ENCODE measurements at regions not wholly inside any gene's neighbourhood (a gene's known extent, or its start where the extent isn't known, plus 50 kb on each side); places are given as distances from the start of the nearest gene placed in this dataset.

DNA sequence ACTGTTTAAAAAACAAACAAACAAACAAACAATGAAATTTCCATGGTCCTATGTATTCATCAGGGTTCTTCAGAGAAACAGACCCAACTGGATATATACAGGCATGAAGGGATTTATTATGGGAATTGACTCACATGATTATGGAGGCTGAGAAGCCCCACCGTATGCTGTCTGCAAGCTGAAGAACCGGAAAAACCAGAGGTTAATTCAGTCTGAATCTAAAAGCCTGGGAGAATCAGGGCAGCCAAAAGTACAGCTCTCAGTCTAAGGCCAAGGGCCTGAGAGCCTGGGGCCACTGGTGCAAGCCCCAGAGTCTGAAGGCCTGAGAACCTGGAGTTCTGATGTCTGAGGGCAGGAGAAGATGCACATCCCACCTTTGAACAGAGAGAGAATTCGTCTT is 163.5 kb downstream of the MDFIC start:
- H3K4me1 ChIP-seq = no peaks in the 10 kb centered on the region
- H3K27me3 ChIP-seq = no peaks in the 10 kb centered on the region
- DNase-seq = no peak
- H3K4me3 ChIP-seq = no peak overlapping the region
- intact Hi-C loops (cut with DNase I) = no loop called here
- no peak overlapping the region for H3K27ac ChIP-seq
- H3K9me3 ChIP-seq = no peaks in the 10 kb centered on the region
- no peaks in the 10 kb centered on the region for H3K36me3 ChIP-seq
- TF ChIP-seq CTCF (IDR thresholded peaks at IDR 0.05) = no peak
- H3K9ac ChIP-seq (ENCODE audit: low read depth in 2 of 2, low read length in 2 of 2) = no peak overlapping the region

GRCh38 chr7:115083935-115084334 is 162.0 kb downstream of the MDFIC start:
- H3K4me3 ChIP-seq = no peak overlapping the region
- intact Hi-C loops (cut with DNase I) = no loop called here
- no peaks in the 10 kb centered on the region for H3K9me3 ChIP-seq
- H3K9ac ChIP-seq (ENCODE audit: low read depth in 2 of 2, low read length in 2 of 2) = no peak overlapping the region
- no peak for TF ChIP-seq CTCF (IDR thresholded peaks at IDR 0.05)
- H3K4me1 ChIP-seq = no peaks in the 10 kb centered on the region
- H3K27me3 ChIP-seq = no peaks in the 10 kb centered on the region
- no peak for DNase-seq
- H3K36me3 ChIP-seq = no peaks in the 10 kb centered on the region
- no peak overlapping the region for H3K27ac ChIP-seq

- Histone ChIP-seq H3K36me3 (no peaks in the 10 kb centered on the region), H3K27me3 (no peaks in the 10 kb centered on the region), H3K4me1 (no peaks in the 10 kb centered on the region), H3K4me3 (no peak overlapping the region), H3K9me3 (no peaks in the 10 kb centered on the region), H3K9ac (ENCODE audit: low read depth in 2 of 2, low read length in 2 of 2) (no peak overlapping the region), H3K27ac (no peak overlapping the region)
- TF ChIP-seq CTCF (IDR thresholded peaks at IDR 0.05) = no peak
- intact Hi-C loops (cut with DNase I) = no loop called here
- DNase-seq = no peak
Measured at GRCh38 chr7:115081772-115082171, 159.9 kb downstream of the MDFIC start.

DNA sequence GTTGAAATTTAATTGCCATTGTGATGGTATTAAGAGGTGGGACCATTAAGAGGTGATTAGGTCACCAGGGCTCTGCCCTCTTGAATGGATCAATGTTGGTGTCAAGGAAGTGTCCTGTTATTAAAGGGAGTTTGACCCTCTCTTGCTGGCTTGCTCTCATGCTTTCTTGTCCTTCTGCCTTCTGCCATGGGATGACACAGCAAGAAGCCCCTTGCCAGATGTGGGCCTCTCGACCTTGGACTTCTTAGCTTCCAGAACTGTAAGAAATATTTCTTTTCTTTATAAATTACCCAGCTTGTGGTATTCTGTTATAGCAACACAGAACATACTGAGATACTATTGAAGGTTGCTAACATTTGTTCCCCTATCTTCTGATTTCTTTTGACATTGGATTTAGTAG is 157.0 kb downstream of the MDFIC start:
- Histone ChIP-seq H3K27ac (no peak overlapping the region), H3K27me3 (no peaks in the 10 kb centered on the region), H3K4me1 (no peaks in the 10 kb centered on the region), H3K9ac (ENCODE audit: low read depth in 2 of 2, low read length in 2 of 2) (no peak overlapping the region), H3K4me3 (no peak overlapping the region), H3K36me3 (no peaks in the 10 kb centered on the region), H3K9me3 (no peaks in the 10 kb centered on the region)
- no peak for DNase-seq
- no peak for TF ChIP-seq CTCF (IDR thresholded peaks at IDR 0.05)
- intact Hi-C loops (cut with DNase I) = no loop called here

DNA sequence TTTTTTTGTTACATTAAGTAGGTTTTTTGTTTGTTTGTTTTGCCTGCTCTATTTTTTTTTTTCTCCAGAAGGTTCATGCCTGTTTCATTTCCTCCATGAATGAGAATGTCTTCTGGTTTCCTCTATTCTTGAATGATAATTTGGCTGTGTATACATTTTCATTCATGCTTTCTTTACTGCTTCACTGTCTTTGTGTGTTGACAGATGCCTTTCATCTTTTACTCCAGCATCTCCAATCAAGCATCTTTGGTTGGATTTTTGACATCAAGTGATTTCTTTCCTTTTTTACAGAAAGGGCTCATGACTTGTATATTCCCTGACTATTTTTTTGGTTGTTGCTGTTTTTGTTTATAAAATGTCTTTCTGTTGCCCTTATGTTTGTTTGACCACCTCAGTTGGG is 156.5 kb downstream of the MDFIC start:
- no peak for DNase-seq
- intact Hi-C loops (cut with DNase I) = no loop called here
- Histone ChIP-seq H3K9ac (ENCODE audit: low read depth in 2 of 2, low read length in 2 of 2) (no peak overlapping the region), H3K27ac (no peak overlapping the region), H3K4me3 (no peak overlapping the region), H3K4me1 (no peaks in the 10 kb centered on the region), H3K27me3 (no peaks in the 10 kb centered on the region), H3K9me3 (no peaks in the 10 kb centered on the region), H3K36me3 (no peaks in the 10 kb centered on the region)
- no peak for TF ChIP-seq CTCF (IDR thresholded peaks at IDR 0.05)

DNA sequence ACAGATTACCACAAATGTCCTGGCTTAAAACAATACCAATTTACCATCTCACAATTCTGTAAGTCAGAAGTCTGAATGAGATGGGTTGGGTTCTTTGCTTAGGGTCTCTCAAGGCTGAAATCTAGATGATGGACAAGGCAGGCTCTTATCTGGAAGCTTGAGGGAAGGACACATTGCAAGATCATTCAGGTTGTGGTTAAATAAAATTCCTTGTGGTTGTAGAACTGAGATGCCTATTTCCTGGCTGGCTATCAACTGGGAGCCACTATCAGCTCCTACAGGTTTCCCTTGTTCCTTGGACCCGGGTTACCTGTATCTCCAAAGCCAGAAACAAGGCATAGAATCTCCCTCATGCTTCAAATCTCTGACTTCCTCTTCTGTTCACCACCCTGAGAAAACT is 148.4 kb downstream of the MDFIC start:
- Histone ChIP-seq H3K4me1 (no peaks in the 10 kb centered on the region), H3K9me3 (no peaks in the 10 kb centered on the region), H3K27me3 (no peaks in the 10 kb centered on the region), H3K36me3 (no peaks in the 10 kb centered on the region), H3K27ac (no peak overlapping the region), H3K9ac (ENCODE audit: low read depth in 2 of 2, low read length in 2 of 2) (no peak overlapping the region), H3K4me3 (no peak overlapping the region)
- no peak for TF ChIP-seq CTCF (IDR thresholded peaks at IDR 0.05)
- DNase-seq = no peak
- intact Hi-C loops (cut with DNase I) = no loop called here

All from colonic mucosa (tissue), 4 donors.